ENCODE measurements at regions not wholly inside any gene's neighbourhood (a gene's known extent, or its start where the extent isn't known, plus 50 kb on each side); places are given as distances from the start of the nearest gene placed in this dataset.

GRCh38 chr5:156042726-156043125, 284.2 kb upstream of the SGCD start:
- TF ChIP-seq, protein P1, sequence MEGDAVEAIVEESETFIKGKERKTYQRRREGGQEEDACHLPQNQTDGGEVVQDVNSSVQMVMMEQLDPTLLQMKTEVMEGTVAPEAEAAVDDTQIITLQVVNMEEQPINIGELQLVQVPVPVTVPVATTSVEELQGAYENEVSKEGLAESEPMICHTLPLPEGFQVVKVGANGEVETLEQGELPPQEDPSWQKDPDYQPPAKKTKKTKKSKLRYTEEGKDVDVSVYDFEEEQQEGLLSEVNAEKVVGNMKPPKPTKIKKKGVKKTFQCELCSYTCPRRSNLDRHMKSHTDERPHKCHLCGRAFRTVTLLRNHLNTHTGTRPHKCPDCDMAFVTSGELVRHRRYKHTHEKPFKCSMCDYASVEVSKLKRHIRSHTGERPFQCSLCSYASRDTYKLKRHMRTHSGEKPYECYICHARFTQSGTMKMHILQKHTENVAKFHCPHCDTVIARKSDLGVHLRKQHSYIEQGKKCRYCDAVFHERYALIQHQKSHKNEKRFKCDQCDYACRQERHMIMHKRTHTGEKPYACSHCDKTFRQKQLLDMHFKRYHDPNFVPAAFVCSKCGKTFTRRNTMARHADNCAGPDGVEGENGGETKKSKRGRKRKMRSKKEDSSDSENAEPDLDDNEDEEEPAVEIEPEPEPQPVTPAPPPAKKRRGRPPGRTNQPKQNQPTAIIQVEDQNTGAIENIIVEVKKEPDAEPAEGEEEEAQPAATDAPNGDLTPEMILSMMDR (IDR thresholded peaks at IDR 0.05 in 8 of 11, conservative IDR thresholded peaks at IDR 0.05 in 3 of 11) = no peak
- TF ChIP-seq POLR2A (IDR thresholded peaks at IDR 0.05) = no peak

All from spleen (tissue), 7 donors.